Astrocyte (in vitro differentiated cells and primary cell): ENCODE measurements at regions not wholly inside any gene's neighbourhood (a gene's known extent, or its start where the extent isn't known, plus 50 kb on each side); places are given as distances from the start of the nearest gene placed in this dataset.

Source experiments
- DNase-seq: peaks from one replicate; pipeline ENCODE4 v3.0.0-alpha.2; 2010; ENCODE audit warnings: low read depth
- FAIRE-seq: peaks from 2 replicates; lab custom pipeline; 2011; peaks lifted over from hg19 to GRCh38; lab: Jason Lieb, UNC
- H2AFZ ChIP-seq: 2 replicates; pipeline ENCODE4 v1.6.0; 2012; ENCODE audit warnings: low read depth, low read length, inconsistent platforms
- H3K27ac ChIP-seq: 2 replicates; pipeline ENCODE4 v1.5.1; 2011; ENCODE audit warnings: low read depth, low read length, inconsistent platforms
- H3K27me3 ChIP-seq: 2 replicates; pipeline ENCODE4 v1.6.0; 2011; ENCODE audit warnings: low read length, inconsistent platforms; ENCODE audit not compliant: insufficient read depth
- H3K36me3 ChIP-seq: 2 replicates; pipeline ENCODE4 v1.5.1; 2011; ENCODE audit warnings: low read length, inconsistent platforms; ENCODE audit not compliant: insufficient read depth
- H3K4me1 ChIP-seq: 2 replicates; pipeline ENCODE4 v1.5.1; 2011; ENCODE audit warnings: low read length, inconsistent platforms; ENCODE audit not compliant: insufficient read depth
- H3K4me2 ChIP-seq: 2 replicates; pipeline ENCODE4 v1.6.0; 2012; ENCODE audit warnings: low read length, inconsistent platforms
- H3K4me3 ChIP-seq: 2 replicates; pipeline ENCODE4 v1.5.1; 2011; ENCODE audit warnings: low read depth, mild to moderate bottlenecking, low read length, inconsistent platforms; ENCODE audit not compliant: insufficient read depth
- H3K79me2 ChIP-seq: 2 replicates; pipeline ENCODE4 v1.6.0; 2012; ENCODE audit warnings: mild to moderate bottlenecking, low read length, inconsistent platforms; ENCODE audit not compliant: insufficient read depth
- H3K9ac ChIP-seq: 2 replicates; pipeline ENCODE4 v1.6.0; 2012; ENCODE audit warnings: mild to moderate bottlenecking, low read length, inconsistent platforms
- H3K9me3 ChIP-seq: 2 replicates; pipeline ENCODE4 v1.5.1; 2012; ENCODE audit warnings: low read depth, mild to moderate bottlenecking, low read length, inconsistent platforms; ENCODE audit not compliant: insufficient read depth
- H4K20me1 ChIP-seq: 2 replicates; pipeline ENCODE4 v1.6.0; 2012; ENCODE audit warnings: low read length, inconsistent platforms; ENCODE audit not compliant: insufficient read depth
- H3K27ac Mint-ChIP-seq: one replicate; pipeline ENCODE4 v1.8.0; 2021; ENCODE audit warnings: mild to moderate bottlenecking, mixed read lengths; ENCODE audit not compliant: unreplicated experiment
- H3K27me3 Mint-ChIP-seq: one replicate; pipeline ENCODE4 v1.8.0; 2021; ENCODE audit warnings: low read depth, mixed read lengths; ENCODE audit not compliant: unreplicated experiment
- H3K36me3 Mint-ChIP-seq: one replicate; pipeline ENCODE4 v1.8.0; 2021; ENCODE audit warnings: low read depth, mixed read lengths; ENCODE audit not compliant: unreplicated experiment
- H3K4me1 Mint-ChIP-seq: one replicate; pipeline ENCODE4 v1.8.0; 2021; ENCODE audit warnings: low read depth, mixed read lengths; ENCODE audit not compliant: unreplicated experiment
- H3K4me3 Mint-ChIP-seq: one replicate; pipeline ENCODE4 v1.8.0; 2021; ENCODE audit warnings: mild to moderate bottlenecking, moderate library complexity, mixed read lengths; ENCODE audit not compliant: unreplicated experiment
- H3K9me3 Mint-ChIP-seq: one replicate; pipeline ENCODE4 v1.8.0; 2021; ENCODE audit warnings: mild to moderate bottlenecking, mixed read lengths; ENCODE audit not compliant: unreplicated experiment
- EZH2 ChIP-seq: IDR thresholded peaks from 2 replicates; pipeline ENCODE4 v1.6.1; 2012; ENCODE audit warnings: mild to moderate bottlenecking, low read length, inconsistent platforms; ENCODE audit not compliant: insufficient read depth
- TF ChIP-seq, protein P1 (sequence below): IDR thresholded peaks from 2 replicates; pipeline ENCODE4 v1.5.1; 2011; ENCODE audit warnings: low read depth, mild to moderate bottlenecking, inconsistent platforms, low read length, moderate library complexity; ENCODE audit not compliant: insufficient read depth

DNA sequence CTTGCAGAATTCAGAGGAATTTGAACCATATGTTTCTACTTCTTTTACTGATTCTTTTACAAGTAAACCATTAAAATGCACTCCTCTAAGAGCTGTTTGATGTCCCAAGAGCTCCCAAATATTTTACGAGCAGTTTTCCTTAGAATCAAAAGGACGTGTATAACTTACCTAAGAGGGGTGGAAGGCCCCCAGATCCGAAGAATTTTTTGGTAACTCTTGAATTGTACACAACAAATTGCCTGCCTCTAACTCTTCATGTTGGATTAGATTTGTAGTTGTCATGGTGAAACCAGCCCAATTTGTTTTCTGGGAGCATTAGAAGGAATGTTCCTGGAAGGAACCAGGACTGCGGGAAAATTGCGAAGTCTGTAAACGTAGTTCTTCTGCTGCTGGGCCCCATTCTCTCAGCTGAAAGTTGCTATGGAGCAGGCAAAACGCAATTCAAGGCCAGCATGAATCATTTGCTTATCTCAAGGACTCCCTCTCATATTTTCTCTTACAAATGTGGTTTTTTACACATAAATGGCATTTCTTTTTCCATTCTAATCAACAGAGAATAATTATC is 124.8 kb upstream of the TMEM72 start:
- FAIRE-seq (peak; percentile 60), DNase-seq (peak; percentile 100)
- H3K4me1 ChIP-seq = peaks cover 6% of the 10 kb centered on the region
- H3K36me3 ChIP-seq = no peaks in the 10 kb centered on the region
- Mint-ChIP-seq H3K4me3 (no peak overlapping the region), H3K27me3 (peaks cover 8% of the 10 kb centered on the region), H3K4me1 (peaks cover 4% of the 10 kb centered on the region), H3K9me3 (peaks cover 1% of the 10 kb centered on the region), H3K36me3 (no peaks in the 10 kb centered on the region), H3K27ac (peak overlapping the region; percentile 60)
- H2AFZ ChIP-seq = peak overlapping the region; percentile 43
- H3K9me3 ChIP-seq = no peaks in the 10 kb centered on the region
- no peaks in the 10 kb centered on the region for H3K79me2 ChIP-seq
- no peak overlapping the region for H3K27ac ChIP-seq
- TF ChIP-seq, protein P1, sequence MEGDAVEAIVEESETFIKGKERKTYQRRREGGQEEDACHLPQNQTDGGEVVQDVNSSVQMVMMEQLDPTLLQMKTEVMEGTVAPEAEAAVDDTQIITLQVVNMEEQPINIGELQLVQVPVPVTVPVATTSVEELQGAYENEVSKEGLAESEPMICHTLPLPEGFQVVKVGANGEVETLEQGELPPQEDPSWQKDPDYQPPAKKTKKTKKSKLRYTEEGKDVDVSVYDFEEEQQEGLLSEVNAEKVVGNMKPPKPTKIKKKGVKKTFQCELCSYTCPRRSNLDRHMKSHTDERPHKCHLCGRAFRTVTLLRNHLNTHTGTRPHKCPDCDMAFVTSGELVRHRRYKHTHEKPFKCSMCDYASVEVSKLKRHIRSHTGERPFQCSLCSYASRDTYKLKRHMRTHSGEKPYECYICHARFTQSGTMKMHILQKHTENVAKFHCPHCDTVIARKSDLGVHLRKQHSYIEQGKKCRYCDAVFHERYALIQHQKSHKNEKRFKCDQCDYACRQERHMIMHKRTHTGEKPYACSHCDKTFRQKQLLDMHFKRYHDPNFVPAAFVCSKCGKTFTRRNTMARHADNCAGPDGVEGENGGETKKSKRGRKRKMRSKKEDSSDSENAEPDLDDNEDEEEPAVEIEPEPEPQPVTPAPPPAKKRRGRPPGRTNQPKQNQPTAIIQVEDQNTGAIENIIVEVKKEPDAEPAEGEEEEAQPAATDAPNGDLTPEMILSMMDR = no peak
- TF ChIP-seq EZH2 = no peak
- H3K4me3 ChIP-seq = no peak overlapping the region
- no peak overlapping the region for H3K9ac ChIP-seq
- H3K4me2 ChIP-seq = peak overlapping the region; percentile 32
- no peaks in the 10 kb centered on the region for H4K20me1 ChIP-seq
- no peaks in the 10 kb centered on the region for H3K27me3 ChIP-seq

DNA sequence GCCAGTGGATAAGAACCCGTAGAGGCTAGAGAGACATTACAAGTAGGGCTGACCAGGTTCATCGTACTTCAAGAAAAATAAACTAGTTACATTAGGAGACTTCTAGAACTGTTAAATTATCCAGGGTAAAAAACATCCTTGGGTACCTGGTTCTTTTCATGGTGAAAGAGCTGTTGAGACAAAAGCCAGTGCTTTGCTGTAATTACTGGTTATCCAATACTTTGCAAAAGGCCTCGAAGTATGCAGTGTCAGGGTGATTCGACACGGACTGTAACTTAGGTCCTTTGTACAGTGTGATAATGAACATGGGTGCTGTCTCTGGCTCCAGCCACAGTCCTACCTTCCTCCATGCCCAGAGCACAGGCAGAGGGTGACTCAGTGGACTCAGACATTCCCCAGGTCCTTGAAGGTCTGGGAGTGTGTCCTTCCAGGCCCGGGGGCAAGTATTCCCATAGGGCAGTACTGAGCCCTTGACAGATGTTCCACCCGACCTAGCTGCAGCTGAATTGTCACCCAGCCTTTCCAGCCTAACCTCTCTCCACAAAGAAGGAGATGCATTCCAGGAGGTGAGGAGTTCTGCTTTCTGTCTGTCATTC is 123.6 kb upstream of the TMEM72 start:
- Mint-ChIP-seq H3K4me3 (no peak overlapping the region), H3K36me3 (no peaks in the 10 kb centered on the region), H3K4me1 (peaks cover 4% of the 10 kb centered on the region), H3K27ac (peak overlapping the region; percentile 6), H3K27me3 (peaks cover 17% of the 10 kb centered on the region), H3K9me3 (peaks cover 1% of the 10 kb centered on the region)
- Histone ChIP-seq H3K9ac (no peak overlapping the region), H3K9me3 (no peaks in the 10 kb centered on the region), H3K36me3 (no peaks in the 10 kb centered on the region), H4K20me1 (no peaks in the 10 kb centered on the region), H3K4me1 (peaks cover 6% of the 10 kb centered on the region), H3K4me3 (no peak overlapping the region), H3K27ac (no peak overlapping the region), H3K4me2 (no peak overlapping the region), H3K27me3 (no peaks in the 10 kb centered on the region), H2AFZ (peak overlapping the region; percentile 12), H3K79me2 (no peaks in the 10 kb centered on the region)
- DNase-seq (peak; percentile 36), FAIRE-seq (no peak)
- TF ChIP-seq EZH2 = no peak
- TF ChIP-seq, protein P1 = no peak
